GM21423 (cell line): ENCODE measurements at regions not wholly inside any gene's neighbourhood (a gene's known extent, or its start where the extent isn't known, plus 50 kb on each side); places are given as distances from the start of the nearest gene placed in this dataset.
"Not testable (repeated sequence)": the region's sequence is repeated elsewhere in the genome, so short reads cannot be mapped to it uniquely, and the experiment has no call there.

Experiments
- ATAC-seq: cut with Tn5 transposase; IDR thresholded peaks from one replicate; pipeline ENCODE4 v1.9.1; 2021; ENCODE audit warnings: mild to moderate bottlenecking, moderate library complexity; ENCODE audit not compliant: unreplicated experiment

GRCh38 chr6:26720663-26721218, 61.2 kb upstream of the ZNF322 start:
- ATAC-seq = not testable (repeated sequence)

GRCh38 chr6:26730019-26730766, 70.6 kb upstream of the ZNF322 start:
- ATAC-seq = not testable (repeated sequence)

GRCh38 chr6:26734776-26735472, 75.4 kb upstream of the ZNF322 start:
- ATAC-seq = not testable (repeated sequence)

DNA sequence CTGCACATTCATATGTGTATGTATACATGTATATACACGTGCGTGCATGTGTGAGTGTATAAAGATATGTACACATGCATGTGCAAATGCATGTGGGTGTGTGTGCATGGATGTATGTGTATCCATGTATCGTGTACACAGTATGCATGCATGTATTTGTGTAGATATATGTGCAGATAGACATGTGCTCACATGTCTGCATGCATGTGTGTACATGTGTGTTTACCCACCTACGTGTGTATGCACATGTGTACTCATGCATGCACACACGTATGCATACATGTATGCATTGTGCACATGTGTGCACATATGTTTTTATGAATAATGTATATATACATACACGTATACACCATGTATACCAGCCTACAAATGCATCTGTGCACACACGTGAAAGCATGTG, 80.3 kb upstream of the ZNF322 start:
- no peak for ATAC-seq

GRCh38 chr6:26743157-26743821, 83.7 kb upstream of the ZNF322 start:
- no peak for ATAC-seq

- no peak for ATAC-seq
Observed at GRCh38 chr6:26743941-26744699, 84.6 kb upstream of the ZNF322 start.

DNA sequence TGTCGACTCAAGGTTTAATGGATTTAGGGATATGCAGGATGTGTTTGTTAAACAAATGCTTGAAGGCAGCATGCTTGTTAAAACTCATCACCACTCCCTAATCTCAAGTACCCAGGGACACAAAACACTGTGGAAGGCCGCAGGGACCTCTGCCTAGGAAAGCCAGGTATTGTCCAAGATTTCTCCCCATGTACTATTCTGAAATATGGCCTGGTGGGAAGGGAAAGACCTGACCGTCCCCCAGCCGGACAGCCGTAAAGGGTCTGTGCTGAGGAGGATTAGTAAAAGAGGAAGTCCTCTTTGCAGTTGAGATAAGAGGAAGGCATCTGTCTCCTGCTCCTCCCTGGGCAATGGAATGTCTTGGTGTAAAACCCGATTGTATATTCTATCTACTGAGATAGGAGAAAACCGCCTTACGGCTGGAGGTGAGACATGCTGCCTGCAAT, 85.3 kb upstream of the ZNF322 start:
- not testable (repeated sequence) for ATAC-seq

DNA sequence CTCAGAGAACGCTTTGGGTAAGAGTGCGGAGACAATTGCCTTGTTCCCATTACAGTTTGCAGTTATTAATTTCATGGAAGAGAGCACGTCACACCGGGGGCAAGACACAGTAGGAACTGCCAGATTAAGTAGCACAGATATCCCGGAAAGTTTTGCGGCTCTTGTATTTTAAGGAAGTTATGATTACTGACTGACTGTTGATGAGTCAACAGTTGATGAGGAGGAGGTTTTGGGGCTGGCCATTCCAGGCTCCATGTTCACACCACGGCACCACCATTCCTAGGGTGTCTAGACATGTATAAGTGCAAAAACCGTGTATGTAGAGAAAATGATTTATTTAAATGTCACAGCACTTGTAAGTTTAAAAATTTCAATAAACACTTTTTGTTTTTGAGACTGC, 86.4 kb upstream of the ZNF322 start:
- not testable (repeated sequence) for ATAC-seq

GRCh38 chr6:26749126-26749758, 89.7 kb upstream of the ZNF322 start:
- ATAC-seq = not testable (repeated sequence)

DNA sequence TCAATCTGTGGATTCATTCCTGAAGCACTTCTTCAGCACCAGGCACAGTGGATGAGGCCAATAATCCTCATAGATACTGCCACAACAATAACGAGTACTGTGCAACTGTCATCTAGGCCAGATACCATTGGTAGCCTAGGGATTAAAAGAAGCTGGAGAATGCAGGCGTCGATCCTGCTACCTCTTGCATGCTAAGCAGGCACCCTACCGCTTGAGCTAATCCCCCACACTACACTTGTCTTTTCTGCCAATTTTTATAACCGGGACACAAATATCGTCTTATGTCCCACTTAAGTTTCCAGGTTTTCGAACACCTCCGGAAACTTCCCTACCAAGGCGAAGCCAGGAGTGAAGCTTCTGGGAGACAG, 90.2 kb upstream of the ZNF322 start:
- not testable (repeated sequence) for ATAC-seq

- ATAC-seq = no peak
Observed at GRCh38 chr6:26754212-26754611, 94.7 kb upstream of the ZNF322 start.

- not testable (repeated sequence) for ATAC-seq
Observed at GRCh38 chr6:26754801-26755200, 95.3 kb upstream of the ZNF322 start.

- not testable (repeated sequence) for ATAC-seq
Observed at GRCh38 chr6:26756067-26756805, 96.7 kb upstream of the ZNF322 start.

- not testable (repeated sequence) for ATAC-seq
Observed at GRCh38 chr6:26766203-26766902, 106.8 kb upstream of the ZNF322 start.

GRCh38 chr6:26770941-26771666, 111.6 kb upstream of the ZNF322 start:
- ATAC-seq = not testable (repeated sequence)

GRCh38 chr6:26773414-26773813, 113.9 kb upstream of the ZNF322 start:
- not testable (repeated sequence) for ATAC-seq

- not testable (repeated sequence) for ATAC-seq
Observed at GRCh38 chr6:26780563-26780962, 121.0 kb upstream of the ZNF322 start.
